Trophoblast cell (in vitro differentiated cells and primary cell): ENCODE measurements at regions not wholly inside any gene's neighbourhood (a gene's known extent, or its start where the extent isn't known, plus 50 kb on each side); places are given as distances from the start of the nearest gene placed in this dataset.

Experiments used
- DNase-seq, 2 donors: peaks; one replicate each; pipeline ENCODE4 v3.0.0-alpha.2; 2016
- H2AFZ ChIP-seq: 2 replicates; pipeline ENCODE4 v1.6.1; 2013; ENCODE audit warnings: low read length, moderate library complexity, mild to moderate bottlenecking; ENCODE audit not compliant: insufficient read depth, poor library complexity
- H2AK5ac ChIP-seq: 2 replicates; pipeline ENCODE4 v1.6.1; 2013; ENCODE audit warnings: mild to moderate bottlenecking, low read length
- H2BK120ac ChIP-seq: 2 replicates; pipeline ENCODE4 v1.6.1; 2013; ENCODE audit warnings: low read length, mild to moderate bottlenecking, moderate library complexity; ENCODE audit not compliant: insufficient read depth, poor library complexity
- H2BK12ac ChIP-seq: 2 replicates; pipeline ENCODE4 v1.6.1; 2013; ENCODE audit warnings: mild to moderate bottlenecking, low read length, moderate library complexity
- H2BK5ac ChIP-seq: 2 replicates; pipeline ENCODE4 v1.6.1; 2013; ENCODE audit warnings: low read length, low read depth, moderate library complexity, mild to moderate bottlenecking; ENCODE audit not compliant: poor library complexity
- H3K14ac ChIP-seq: 2 replicates; pipeline ENCODE4 v1.6.1; 2013; ENCODE audit warnings: mild to moderate bottlenecking, low read length
- H3K18ac ChIP-seq: 2 replicates; pipeline ENCODE4 v1.6.1; 2013; ENCODE audit warnings: mild to moderate bottlenecking, low read length
- H3K23ac ChIP-seq: 2 replicates; pipeline ENCODE4 v1.6.1; 2013; ENCODE audit warnings: low read length
- H3K27ac ChIP-seq: 2 replicates; pipeline ENCODE4 v1.5.1; 2013; ENCODE audit warnings: low read depth, mild to moderate bottlenecking, inconsistent platforms, low read length, moderate library complexity
- H3K27me3 ChIP-seq: 2 replicates; pipeline ENCODE4 v1.6.1; 2013; ENCODE audit warnings: inconsistent platforms, mild to moderate bottlenecking, low read length, moderate library complexity; ENCODE audit not compliant: insufficient read depth
- H3K36me3 ChIP-seq, 2 experiments: 1 replicate in 1 of 2; 2 replicates in 1 of 2; pipeline ENCODE4 v1.6.1; 2013; ENCODE audit warnings: low read length in 2 of 2, mild to moderate bottlenecking in 2 of 2, moderate library complexity in 1 of 2; ENCODE audit not compliant: insufficient read depth in 2 of 2, control insufficient read depth in 1 of 2
- H3K4ac ChIP-seq: 2 replicates; pipeline ENCODE4 v1.6.1; 2013; ENCODE audit warnings: low read depth, mild to moderate bottlenecking, low read length, moderate library complexity
- H3K4me1 ChIP-seq, 2 experiments: 1 replicate in 1 of 2; 2 replicates in 1 of 2; pipeline ENCODE4 v1.6.1; 2013; ENCODE audit warnings: low read length in 2 of 2, mild to moderate bottlenecking in 2 of 2, moderate library complexity in 1 of 2; ENCODE audit not compliant: insufficient read depth in 2 of 2, control insufficient read depth in 1 of 2
- H3K4me2 ChIP-seq: 2 replicates; pipeline ENCODE4 v1.6.1; 2013; ENCODE audit warnings: inconsistent platforms, mild to moderate bottlenecking, low read length, moderate library complexity
- H3K4me3 ChIP-seq: 2 replicates; pipeline ENCODE4 v1.5.1; 2013; ENCODE audit warnings: mild to moderate bottlenecking, low read depth, low read length, inconsistent platforms
- H3K79me1 ChIP-seq: one replicate; pipeline ENCODE4 v1.6.1; 2013; ENCODE audit warnings: low read length
- H3K79me2 ChIP-seq: 2 replicates; pipeline ENCODE4 v1.6.1; 2013; ENCODE audit warnings: low read length, mild to moderate bottlenecking; ENCODE audit not compliant: control insufficient read depth, insufficient read depth, poor library complexity
- H3K9ac ChIP-seq: 2 replicates; pipeline ENCODE4 v1.6.1; 2013; ENCODE audit warnings: mild to moderate bottlenecking, low read length
- H3K9me3 ChIP-seq: 2 replicates; pipeline ENCODE4 v1.6.1; 2013; ENCODE audit warnings: low read depth, mild to moderate bottlenecking, control low read depth, inconsistent platforms, low read length; ENCODE audit not compliant: insufficient read depth
- H4K12ac ChIP-seq: 2 replicates; pipeline ENCODE4 v1.6.1; 2013; ENCODE audit warnings: low read depth, mild to moderate bottlenecking, low read length, moderate library complexity
- H4K8ac ChIP-seq: 2 replicates; pipeline ENCODE4 v1.6.1; 2013; ENCODE audit warnings: low read depth, mild to moderate bottlenecking, low read length, moderate library complexity
- H4K91ac ChIP-seq: one replicate; pipeline ENCODE4 v1.6.1; 2013; ENCODE audit warnings: low read depth, mild to moderate bottlenecking, low read length, moderate library complexity
- WGBS: extraction: QIAGEN DNeasy Blood & Tissue Kit; methylation state at CpG from one replicate; pipeline ENCODE4 v1.1.7; 2013; ENCODE audit warnings: missing lambda C conversion rate; ENCODE audit not compliant: insufficient read length, insufficient coverage; ENCODE audit errors: extremely low coverage; 5-methylcytosine and 5-hydroxymethylcytosine counted together

DNA sequence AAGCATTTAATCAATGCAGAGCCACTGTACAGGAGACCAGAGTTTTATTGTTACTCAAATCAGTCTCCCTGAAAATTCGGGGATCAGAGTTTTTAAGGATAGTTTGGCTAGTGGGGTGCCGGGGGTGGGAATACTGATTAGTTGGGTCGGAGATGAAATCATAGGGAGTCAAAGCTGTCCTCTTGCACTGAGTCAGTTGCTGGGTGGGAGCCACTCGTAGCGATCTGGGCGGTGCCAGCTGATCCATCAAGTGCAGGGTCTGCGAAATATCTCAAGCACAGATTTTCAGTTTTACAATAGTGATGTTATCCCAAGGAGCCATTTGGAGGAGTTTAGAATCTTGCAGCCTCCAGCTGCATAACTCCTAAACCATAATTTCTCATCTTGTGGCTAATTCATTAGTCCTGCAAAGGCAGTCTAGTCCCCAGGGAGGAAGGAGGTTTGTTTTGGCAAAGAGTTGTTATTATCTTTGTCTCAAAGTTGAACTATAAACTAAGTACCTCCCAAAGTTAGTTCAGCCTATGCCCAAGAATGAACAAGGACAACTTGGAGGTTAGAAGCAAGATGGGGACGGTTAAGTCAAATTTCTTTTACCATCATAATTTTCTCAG is 169.4 kb upstream of the PLEKHG7 start:
- Histone ChIP-seq H2BK5ac (no peak overlapping the region), H2AFZ (no peak overlapping the region), H3K4ac (no peak overlapping the region), H3K18ac (no peak overlapping the region), H3K79me2 (peaks cover 2% of the 10 kb centered on the region), H2BK120ac (no peak overlapping the region), H3K9me3 (no peaks in the 10 kb centered on the region), H3K14ac (no peak overlapping the region), H3K23ac (no peak overlapping the region), H4K12ac (no peak overlapping the region), H2AK5ac (no peak overlapping the region), H3K27me3 (no peaks in the 10 kb centered on the region), H3K4me1 (no peaks in the 10 kb centered on the region), H3K79me1 (peaks cover 8% of the 10 kb centered on the region), H3K4me3 (no peak overlapping the region), H3K9ac (no peak overlapping the region), H3K4me2 (no peak overlapping the region), H3K27ac (no peak overlapping the region), H4K8ac (no peak overlapping the region), H3K36me3 (no peaks in the 10 kb centered on the region), H2BK12ac (no peak overlapping the region), H4K91ac (no peak overlapping the region)
- no CpG with 5 or more reads among the region's 8 CpGs for WGBS
- no peak for DNase-seq

- Histone ChIP-seq H3K9me3 (no peaks in the 10 kb centered on the region), H4K8ac (no peak overlapping the region), H3K27ac (no peak overlapping the region), H3K4me1 (no peaks in the 10 kb centered on the region), H2BK120ac (no peak overlapping the region), H2BK12ac (no peak overlapping the region), H2BK5ac (no peak overlapping the region), H4K12ac (no peak overlapping the region), H3K14ac (no peak overlapping the region), H3K4ac (no peak overlapping the region), H3K18ac (no peak overlapping the region), H2AFZ (no peak overlapping the region), H3K79me2 (peaks cover 2% of the 10 kb centered on the region), H3K79me1 (peaks cover 3% of the 10 kb centered on the region), H3K36me3 (no peaks in the 10 kb centered on the region), H4K91ac (no peak overlapping the region), H3K9ac (no peak overlapping the region), H3K27me3 (no peaks in the 10 kb centered on the region), H2AK5ac (no peak overlapping the region), H3K23ac (no peak overlapping the region), H3K4me3 (no peak overlapping the region), H3K4me2 (no peak overlapping the region)
- no CpG with 5 or more reads among the region's 1 CpG for WGBS
- DNase-seq: no peak
Measured at GRCh38 chr12:92530706-92531105, 172.1 kb upstream of the PLEKHG7 start.

DNA sequence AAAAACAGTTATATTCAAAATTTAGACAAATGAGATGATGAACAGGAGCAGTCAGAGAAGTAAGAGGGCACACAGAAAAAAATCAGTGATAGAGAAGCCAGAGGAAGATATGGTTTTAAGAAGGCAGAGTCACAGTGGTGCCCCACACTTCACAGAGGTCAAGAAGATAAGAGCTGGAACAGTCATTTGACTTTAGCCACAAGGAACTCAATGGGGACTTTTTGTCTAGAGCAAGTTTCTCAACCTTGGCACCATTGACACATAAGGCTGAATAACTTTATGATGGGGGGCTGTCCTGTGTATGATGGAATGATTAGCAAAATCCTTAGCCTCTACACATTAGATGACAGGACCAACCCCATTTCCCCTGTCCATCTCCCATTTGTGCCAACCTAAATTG is 172.8 kb upstream of the PLEKHG7 start:
- H2AFZ ChIP-seq: no peak overlapping the region
- no peak overlapping the region for H3K9ac ChIP-seq
- no peak overlapping the region for H3K27ac ChIP-seq
- H3K79me2 ChIP-seq: no peaks in the 10 kb centered on the region
- H3K79me1 ChIP-seq: no peaks in the 10 kb centered on the region
- H2BK120ac ChIP-seq: no peak overlapping the region
- no peak for DNase-seq
- no peak overlapping the region for H3K4me2 ChIP-seq
- H3K27me3 ChIP-seq: no peaks in the 10 kb centered on the region
- H4K91ac ChIP-seq: no peak overlapping the region
- no peak overlapping the region for H3K4me3 ChIP-seq
- H3K4me1 ChIP-seq: no peaks in the 10 kb centered on the region
- no peak overlapping the region for H4K8ac ChIP-seq
- no peak overlapping the region for H3K4ac ChIP-seq
- H2BK12ac ChIP-seq: no peak overlapping the region
- no peak overlapping the region for H3K14ac ChIP-seq
- H4K12ac ChIP-seq: no peak overlapping the region
- no peak overlapping the region for H2AK5ac ChIP-seq
- H3K18ac ChIP-seq: no peak overlapping the region
- no peak overlapping the region for H3K23ac ChIP-seq
- H2BK5ac ChIP-seq: no peak overlapping the region
- no peaks in the 10 kb centered on the region for H3K9me3 ChIP-seq
- no peaks in the 10 kb centered on the region for H3K36me3 ChIP-seq

DNA sequence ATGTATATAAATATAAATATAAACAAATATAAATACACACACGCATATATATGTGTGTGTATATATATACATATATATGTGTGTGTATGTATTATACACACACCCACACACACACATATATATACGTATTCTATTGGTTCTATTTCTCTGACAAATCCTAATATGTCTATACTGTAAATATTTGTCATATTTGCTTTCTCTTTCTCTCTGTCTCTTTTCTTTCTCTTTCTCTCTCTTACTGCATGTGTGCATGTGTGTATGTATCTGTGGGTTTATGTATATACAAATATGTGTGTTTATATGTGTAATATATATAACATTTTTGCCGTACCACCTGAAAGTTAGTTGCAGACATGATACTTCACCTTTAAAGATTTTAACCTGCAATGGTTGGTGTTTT is 174.2 kb upstream of the PLEKHG7 start:
- Histone ChIP-seq H2AK5ac (no peak overlapping the region), H3K27me3 (no peaks in the 10 kb centered on the region), H3K4ac (no peak overlapping the region), H3K4me1 (no peaks in the 10 kb centered on the region), H3K23ac (no peak overlapping the region), H3K79me1 (no peaks in the 10 kb centered on the region), H4K12ac (no peak overlapping the region), H2BK5ac (no peak overlapping the region), H4K91ac (no peak overlapping the region), H3K36me3 (no peaks in the 10 kb centered on the region), H2BK120ac (no peak overlapping the region), H3K4me2 (no peak overlapping the region), H3K14ac (no peak overlapping the region), H3K79me2 (no peaks in the 10 kb centered on the region), H2AFZ (no peak overlapping the region), H3K9ac (no peak overlapping the region), H4K8ac (no peak overlapping the region), H2BK12ac (no peak overlapping the region), H3K4me3 (no peak overlapping the region), H3K9me3 (no peaks in the 10 kb centered on the region), H3K18ac (no peak overlapping the region), H3K27ac (no peak overlapping the region)
- no CpG with 5 or more reads among the region's 3 CpGs for WGBS
- no peak for DNase-seq
